ENCODE measurements at regions not wholly inside any gene's neighbourhood (a gene's known extent, or its start where the extent isn't known, plus 50 kb on each side); places are given as distances from the start of the nearest gene placed in this dataset.

DNA sequence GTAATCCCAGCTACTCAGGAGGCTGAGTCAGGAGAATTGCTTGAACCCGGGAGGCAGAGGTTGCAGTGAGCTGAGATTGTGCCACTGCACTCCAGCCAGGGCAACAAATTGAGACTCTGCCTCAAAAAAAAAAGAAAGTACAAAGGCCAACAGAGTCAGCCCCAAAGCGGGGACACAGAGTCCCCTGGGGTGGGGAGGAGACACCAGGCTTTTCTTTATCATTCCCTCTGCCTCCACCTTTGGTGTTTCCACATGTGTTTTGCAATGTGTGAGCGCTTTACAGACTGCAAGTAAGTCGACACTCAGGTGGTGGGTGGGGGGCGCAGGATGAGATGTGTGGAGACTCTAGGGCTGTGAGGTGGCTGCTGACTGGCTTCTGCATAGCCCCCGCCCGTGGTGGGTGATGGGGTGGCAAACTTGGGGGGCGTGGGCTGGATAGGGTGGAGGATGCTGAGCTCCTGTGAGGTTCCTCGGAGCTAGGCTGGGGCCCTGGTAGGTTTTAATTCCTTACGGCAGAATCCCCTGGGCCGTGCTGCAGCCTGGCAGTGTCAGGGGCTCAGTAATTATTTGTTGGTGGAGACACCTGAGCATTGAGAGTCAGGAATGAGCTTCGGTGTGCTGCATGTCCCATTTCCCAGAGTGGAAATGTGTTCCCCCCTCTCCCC lies 177.2 kb downstream of the CTTN start:
- DNase-seq, result no peak

DNA sequence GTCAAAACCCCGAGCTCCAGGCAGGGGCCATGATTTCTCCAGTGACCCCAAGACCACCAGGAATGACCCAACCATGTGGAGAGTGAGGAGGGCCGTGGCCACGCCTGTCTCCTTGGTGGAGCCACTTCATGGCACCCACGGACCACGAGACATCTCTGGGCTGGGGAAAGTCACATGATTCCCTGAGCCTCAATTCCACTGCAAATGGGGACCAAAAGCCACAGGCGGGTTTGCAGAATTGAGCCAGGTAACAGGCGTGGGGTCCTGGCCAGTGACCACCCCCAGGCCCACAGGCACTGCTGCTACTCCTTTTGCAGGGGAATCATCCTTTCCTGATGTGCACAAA lies 178.9 kb downstream of the CTTN start:
- no peak for DNase-seq

DNA sequence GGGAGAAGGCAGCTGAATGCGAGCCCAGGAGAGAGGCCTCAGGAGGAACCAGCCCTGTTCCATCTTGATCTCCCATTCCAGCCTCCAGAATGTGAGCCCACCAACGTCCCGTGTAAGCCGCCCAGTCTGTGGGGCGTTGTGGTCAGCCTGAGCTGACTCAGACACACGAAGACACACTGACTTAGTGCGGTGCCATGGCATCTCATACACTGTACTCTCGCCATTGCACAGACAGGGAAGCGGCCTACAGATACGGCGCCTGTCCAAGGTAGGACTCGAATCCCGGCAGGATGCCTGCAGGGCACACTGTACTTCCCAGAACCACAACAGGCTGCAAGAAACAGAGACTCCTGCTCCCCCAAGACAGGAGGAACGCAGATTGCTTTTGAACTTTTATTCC lies 179.6 kb downstream of the CTTN start:
- no peak for DNase-seq

DNA sequence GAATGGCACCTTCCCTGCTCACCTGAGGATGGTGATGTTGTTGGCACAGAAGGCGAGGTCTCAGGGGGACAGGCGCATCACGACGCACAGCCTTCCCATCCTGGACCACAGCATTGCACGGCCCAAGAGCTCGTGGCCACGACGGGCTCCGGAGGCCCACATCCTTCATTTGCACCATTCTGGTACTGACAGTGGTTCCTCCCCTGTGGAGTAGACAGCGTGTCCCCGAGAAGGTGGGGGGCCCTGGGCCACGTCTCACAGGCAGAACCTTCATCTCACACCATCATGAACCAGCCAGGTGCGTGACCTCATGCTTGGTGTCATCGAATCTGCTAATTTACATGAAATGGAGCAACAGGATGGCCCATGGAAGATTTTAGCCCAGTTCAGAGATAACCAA lies 180.0 kb downstream of the CTTN start:
- DNase-seq, result no peak

DNA sequence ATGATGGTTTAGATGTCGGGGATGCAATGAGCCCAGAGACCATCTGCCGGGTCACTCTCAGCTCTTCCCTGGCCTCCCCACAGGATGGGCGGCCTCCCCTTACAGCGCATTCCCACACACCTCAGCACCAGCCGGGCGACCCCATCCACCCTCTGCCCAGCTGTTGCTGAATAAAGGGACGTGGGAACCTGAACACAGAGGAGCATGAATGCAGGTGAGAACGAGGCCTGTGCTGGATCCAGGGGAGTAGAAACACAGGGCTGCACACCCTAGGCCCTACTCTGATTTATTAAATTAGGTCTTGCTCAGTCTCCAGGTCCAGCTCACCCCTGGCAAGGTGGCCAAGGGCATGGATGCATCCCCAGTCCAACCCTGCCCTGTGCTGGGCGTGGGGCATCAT lies 180.5 kb downstream of the CTTN start:
- DNase-seq, result no peak

DNA sequence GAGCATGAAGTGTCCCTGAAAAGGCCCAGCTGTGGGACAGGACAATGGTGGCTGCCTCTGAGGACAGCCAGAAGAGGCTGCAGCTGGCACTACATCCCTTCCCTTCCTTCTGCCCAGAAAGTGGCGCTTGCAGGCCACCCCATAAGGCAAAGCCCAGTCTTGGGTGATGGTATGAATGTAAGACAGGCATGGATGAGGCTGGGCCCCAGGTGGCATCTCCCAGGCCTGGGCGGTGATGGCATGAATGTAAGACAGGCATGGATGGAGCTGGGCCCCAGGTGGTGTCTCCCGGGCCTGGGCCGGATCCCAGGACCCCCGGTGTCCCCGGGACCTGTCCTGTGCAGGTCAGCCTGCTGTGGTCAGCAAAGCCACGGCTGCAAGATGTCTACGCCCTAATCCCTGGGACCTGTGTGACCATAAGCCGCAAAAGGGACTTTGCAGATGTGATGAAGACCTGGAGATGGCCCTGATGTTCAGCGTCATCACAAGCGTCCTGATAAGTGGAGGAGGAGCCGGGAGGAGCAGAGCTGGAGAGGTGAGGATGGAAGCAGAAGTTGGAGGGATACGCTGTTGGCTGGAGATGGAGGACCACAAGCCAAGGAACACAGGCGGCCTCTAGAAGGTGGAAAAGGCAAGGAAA lies 181.1 kb downstream of the CTTN start:
- no peak for DNase-seq

DNA sequence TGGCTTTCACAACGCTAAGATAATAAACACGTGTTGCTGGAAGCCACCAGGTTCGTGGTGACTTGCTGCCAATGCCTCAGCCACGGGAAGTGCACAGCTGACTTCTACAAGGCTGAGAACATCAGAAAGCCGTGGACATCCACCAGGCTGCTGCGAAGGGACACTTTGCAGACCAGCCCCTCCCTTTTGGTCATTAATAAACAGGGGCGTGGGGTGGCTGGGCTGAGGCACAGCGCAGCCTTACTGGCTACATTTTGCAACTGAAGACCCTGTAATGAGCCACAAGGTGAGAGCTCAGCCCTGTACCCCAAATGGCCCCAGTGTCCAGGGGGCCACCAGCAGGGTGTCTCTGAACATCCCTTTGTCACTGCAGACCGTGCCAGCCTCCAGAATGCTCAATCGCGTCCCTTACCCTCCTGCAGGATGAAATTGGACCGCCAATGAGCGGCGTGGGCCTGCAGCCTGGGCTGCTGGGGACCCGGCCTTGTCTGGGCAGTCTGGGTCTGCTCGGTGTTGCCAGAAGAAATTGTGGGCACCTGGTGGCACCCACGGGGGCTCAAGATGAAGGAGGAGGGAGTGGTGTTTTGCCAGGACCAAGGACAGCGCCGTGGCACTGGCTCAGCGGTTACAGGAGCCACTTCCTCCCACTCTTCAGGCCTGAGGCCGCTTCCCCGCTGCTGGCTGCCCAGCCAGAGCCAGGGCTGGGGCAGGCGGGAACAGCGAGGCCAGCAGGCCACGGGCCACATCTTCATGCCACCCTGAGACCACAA lies 181.9 kb downstream of the CTTN start:
- no peak for DNase-seq

DNA sequence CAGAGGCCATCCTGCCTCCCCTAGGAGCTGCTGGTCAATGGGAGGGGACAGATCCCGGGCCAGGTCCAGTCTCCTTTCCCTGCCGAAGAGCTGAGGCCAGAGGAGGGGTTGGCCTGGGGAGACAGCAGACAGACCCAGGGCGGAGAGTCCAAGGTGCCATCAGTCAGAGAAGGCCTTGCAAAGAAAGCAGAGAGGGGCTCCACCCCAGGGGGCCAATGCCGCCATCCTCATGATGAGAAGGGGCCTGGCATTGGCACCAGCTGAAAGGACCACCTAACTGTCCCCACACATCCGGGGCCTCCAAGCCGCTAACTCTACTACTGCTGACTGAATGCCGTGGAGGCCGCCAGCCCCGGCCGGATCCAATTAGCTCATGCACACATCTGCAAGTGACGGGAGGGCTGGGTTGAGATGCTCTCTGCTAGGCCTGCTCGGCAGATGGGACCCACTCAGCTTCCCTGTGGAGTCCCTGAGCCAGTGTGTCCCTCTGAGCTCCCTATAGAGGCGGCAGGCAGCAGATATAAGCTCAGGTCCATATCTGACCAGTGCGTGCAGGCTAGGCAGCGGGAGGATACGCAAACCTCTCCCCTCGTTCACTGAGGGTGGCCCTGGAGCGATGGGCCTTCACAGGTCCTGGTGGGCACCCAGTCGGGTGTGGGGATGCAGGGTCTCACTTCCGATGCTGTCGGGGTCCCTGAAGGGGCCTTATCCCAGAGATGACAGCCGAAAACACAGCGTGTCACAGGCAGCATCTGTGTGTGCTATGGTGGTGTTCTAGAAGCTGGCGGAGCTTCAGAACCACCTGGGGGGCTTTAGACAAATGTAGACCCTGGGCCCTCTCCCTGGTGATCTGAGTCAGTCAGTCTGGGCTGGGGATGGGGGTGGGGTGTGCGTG lies 183.9 kb downstream of the CTTN start:
- DNase-seq, result no peak

DNA sequence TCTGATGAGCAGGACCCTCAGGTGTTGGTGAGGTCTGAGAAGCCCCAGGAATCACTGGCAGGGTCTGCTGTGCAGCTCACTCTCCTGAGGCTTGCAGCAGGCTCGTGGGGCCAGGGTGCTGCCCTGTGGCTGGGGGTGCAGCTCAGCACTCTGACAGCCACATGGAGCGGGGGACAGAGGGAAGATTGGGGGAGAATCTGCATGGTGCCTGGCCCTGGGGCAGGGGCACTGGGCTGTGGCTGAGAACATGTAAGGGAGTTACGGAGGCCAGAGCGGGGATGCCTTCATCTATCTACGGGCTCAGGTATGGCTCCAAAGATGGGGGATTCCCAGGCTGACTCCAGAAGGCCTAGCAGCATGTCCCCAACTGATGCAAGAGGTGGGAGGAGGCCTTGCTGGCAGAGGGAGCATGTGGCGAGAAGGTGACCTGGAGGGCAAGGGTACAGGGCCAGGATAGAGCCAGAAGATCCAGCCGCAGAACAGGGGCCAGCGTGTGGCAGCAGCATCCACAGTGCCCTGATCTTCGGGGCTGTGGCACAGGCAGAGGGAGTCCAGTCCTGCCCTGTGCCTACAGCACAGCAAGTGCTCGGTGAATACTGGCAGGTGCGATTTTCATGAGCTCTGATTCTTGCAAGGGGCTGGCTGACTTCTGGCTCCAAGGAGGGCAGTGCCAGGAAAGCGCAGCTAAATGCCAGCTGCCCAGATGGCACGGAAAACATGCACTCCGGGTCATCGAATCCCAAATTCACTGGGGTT lies 184.7 kb downstream of the CTTN start:
- DNase-seq, result no peak

DNA sequence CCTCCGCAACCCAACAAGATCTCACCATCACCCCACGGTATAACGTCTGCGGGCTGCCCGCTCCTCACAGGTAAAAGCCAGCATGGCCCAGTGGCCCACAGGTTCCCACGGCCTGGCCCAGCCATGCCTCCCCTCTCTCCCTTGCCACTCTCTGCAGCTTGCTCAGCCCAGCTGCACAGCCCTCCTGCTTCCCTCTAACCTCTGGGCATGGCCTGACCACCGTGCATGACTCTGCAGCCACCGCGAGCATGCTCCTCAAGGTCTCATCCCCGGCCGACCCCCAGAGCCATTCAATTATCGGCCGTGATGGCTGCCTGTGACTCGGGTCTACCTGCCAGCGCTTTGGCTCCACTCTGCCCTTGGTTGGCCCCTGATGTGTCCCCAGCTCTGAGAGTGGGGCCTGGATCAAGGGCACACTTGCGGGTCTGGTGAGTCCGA lies 185.5 kb downstream of the CTTN start:
- DNase-seq, result no peak

DNA sequence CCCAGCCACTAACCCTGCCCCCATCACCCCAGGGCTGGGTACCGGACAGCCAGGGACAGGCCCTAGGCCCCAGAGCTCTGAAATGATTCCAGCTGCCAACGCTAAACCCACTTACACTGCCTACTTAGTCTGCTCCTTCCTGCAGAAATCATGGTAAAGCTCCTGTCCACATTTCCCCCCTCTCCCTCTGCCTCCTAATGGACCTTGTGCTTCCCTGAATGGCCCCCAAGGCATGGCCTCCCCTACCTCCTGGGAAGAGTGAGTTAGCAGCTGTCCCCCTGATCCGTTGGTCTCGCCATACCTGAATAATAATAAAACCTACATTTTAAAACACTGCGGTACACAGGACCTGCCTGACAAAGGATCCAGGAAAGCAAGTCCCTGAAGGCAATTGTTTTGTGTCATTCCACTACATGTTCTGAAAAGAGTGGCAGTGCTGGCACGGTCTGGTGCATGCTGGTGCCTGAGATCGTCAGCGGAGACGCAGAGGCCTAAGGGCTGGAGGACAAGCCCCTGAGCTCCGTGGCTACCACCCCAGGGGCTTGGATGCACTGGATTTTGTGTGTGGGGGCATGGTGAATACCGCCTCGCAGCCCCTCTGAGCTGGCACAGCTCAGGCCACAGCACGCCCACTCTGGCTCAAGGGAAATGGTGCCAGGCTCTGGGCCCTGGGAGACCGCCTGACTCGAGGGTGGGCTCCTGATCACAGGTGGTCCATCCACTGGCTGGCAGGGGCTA lies 186.3 kb downstream of the CTTN start:
- DNase-seq, result no peak

DNA sequence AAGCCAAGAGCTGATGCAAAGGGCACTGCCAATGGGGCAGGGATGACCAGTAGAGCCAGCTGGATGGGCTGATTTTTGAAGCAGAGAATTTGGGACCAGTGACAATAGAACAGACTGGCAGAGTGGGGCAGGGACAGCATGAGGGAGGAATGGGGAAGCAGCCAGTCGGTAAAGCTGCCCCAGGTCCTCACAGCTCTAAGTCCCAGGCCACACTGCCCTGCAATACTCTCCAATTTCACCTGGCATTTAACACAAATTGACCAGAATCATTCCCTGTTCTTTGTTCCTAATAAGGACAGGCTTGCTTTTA lies 186.9 kb downstream of the CTTN start:
- no peak for DNase-seq

DNA sequence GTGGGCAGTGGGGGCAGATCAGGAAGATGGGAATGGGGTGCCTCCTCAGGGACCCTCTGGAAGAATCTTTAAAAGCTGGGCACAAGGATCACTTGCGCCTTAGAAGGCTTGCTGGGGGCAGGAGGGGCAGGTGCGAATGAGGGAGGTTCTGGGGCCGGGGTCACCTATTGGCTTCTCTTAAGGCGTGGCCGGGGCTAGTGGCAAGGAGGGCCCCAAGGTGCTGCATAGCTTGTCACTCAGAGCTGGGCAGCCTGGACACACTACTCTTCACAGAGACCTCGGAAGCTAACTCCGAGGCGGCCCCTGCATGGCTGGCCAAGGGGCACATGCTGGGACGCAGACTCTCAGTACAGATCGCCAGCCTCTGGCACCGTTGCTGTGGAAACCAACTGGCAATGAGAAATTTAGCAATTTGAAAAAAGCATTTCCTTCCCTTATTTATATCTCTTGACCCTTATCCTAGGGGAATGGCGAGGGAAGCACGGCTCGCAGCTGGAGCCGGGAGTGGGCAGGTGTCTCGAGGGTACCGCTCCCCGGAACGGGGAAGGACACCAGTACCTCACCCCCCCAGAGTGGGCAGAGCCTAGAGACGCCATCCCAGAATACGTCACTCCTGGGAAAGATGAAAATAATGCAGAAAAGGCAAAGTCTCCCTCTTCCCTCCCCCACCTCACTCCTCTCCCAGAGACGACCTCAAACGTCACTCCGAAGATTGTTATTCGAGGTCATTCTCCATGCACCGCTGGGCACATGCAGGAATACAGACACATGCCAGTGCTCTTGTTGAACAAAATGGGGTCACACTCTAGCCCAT lies 188.1 kb downstream of the CTTN start:
- DNase-seq, result peak; percentile 3

DNA sequence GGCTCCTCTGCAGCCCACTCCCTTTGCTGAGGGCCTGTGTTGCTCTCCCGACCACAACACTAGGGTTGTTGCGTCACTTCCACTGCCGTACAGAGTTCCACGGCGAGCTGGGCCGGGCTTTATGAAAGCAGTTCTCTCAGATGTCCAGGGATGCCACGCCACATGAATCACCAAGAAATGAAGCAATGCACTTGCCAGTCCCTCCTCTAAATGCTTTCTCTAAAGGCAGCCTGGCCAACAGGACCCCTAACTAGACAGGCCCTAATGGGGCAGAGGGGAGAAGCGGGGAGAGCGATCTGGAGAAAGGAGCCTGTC lies 188.7 kb downstream of the CTTN start:
- DNase-seq, result no peak

DNA sequence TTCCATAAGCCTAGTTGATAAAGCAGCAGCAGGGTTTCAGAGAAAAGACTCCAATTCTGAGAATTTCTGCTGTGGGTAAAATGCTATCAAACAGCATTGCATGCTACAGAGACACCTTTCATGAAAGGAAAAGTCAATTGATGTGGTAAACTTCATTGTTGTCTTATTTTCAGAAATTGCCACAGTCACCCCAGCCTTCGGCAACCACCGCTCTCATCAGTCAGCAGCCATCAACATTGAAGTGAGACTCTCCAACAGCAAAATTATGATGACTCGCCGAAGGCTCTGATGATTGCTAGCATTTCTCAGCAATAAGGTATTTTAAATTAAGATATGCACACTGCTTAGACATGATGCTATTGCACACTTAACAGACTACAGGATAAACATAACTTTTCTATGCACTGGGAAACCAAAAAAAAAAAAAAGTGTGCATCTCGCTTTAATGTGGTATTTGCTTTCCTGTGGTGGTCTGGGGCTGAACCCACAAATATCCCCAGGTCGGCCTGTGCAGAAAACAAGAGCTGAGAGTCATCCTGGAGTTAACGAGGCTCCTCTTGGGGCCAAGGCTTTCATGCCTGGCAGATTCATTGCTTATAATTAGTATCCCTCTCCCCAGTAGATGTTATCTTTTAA lies 192.1 kb downstream of the CTTN start:
- DNase-seq, result no peak

DNA sequence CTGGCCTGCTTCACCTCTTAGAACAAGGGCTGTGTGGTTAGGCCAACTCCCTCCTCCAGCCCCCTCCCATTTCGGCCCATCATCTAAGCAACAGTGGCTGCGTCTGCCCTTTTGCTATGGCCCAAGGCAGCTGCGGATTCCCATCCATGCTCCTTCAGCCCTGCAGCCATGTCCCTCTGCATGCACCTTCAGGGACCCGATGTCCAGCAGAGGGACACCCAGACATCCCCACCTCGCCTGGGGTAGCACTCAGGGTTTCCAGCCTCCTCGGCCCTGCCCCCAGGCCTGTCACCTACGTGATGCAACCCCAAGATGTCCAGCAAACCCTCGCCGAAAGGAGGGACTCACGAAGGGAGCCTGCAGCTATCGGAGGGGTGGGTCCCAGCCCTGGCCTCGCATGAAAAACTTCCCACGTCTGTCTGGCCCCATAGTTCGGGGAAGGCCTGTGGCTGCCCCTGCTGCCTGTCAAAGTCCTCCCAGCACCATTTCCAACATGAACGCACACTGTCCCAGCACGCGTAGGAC lies 194.4 kb downstream of the CTTN start:
- no peak for DNase-seq

DNA sequence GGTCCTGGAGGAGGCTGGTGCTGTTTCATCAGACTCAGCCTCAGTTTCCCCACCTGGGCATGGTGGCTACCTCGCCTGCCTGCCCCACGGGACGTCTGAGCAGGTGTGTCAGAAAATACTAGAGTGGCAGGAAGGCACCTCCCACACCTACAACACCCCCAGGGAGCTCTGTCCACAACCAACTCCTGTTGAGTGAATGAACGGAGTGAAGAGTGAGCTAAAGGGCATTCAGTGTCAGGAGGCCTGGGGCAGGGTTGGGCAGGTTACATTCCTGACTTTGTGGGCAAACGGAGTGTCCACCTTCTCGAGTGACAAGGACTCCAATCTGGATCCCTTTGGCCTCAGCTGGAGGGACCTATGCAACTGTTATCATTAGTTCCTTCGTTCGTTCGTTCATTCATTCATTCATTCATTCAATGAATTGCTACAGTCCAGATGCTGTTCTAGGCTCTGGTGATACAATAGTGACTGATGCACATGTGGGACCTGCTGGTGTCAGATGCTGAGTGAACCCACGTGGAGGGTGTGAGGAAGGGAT lies 195.2 kb downstream of the CTTN start:
- DNase-seq, result no peak

DNA sequence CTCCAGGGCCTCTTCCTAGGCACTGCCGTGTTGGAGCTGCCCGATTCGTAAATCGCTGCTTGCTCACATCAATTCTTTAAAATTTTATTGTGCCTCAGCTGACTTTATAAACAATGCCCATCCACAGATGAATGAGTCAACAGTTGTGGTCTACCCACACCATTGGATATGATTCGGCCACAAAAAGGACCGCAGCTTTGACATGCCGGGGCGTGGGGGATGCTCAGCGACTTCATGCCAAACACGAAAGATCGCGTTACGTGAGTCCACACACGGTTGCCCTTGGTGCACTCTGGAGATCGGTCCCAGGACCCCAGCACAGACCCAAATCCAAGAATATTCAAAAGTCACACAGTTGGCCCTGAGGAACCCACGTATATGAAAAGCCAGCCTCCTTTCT lies 195.7 kb downstream of the CTTN start:
- no peak for DNase-seq

DNA sequence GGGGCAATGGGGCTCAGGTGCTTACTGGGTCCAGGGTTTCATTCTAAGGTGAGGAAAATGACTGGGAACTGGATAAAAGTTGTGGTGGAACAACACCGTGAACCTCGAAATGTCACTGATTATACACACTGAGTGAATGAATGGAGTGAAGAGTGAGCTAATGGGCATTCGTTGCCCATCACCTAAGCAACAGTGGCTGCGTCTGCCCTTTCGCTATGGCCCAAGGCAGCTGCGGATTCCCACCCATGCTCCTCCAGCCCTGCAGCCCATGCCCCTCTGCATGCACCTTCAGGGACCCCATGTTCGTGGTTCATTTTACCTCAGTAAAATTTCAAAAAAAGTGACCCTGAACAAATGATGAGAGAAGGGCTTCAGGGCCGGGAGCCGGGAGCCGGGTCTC lies 196.3 kb downstream of the CTTN start:
- no peak for DNase-seq

DNA sequence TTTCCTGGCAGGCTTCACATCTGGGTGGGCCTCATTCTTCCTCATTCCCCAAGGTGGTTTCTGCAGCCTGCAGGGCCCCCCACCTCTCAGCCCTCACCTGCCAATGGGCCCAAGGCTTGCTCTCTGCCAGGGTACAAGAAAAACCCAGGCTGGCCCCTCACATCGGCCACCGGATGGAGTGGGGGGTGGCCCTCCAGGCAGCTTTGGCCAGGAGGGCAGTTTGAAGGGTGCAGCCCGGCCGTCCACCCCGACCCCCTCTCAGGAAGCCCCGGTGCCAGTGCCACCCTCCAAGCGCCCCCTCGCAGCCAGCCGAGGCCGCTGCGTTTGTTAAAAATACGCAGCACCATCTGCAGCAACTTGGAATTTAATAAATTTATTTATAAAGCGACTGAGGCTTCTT lies 196.7 kb downstream of the CTTN start:
- DNase-seq, result no peak
